ENCODE measurements at regions not wholly inside any gene's neighbourhood (a gene's known extent, or its start where the extent isn't known, plus 50 kb on each side); places are given as distances from the start of the nearest gene placed in this dataset.

- intact Hi-C loops (cut with micrococcal nuclease; ENCODE audit: unreplicated experiment), result no loop called here
- no peaks in the 10 kb centered on the region for H3K27me3 ChIP-seq (ENCODE audit: control insufficient read depth, insufficient read depth, low read length)
- no peak overlapping the region for H3K27ac ChIP-seq (ENCODE audit: low read length)
- no peaks in the 10 kb centered on the region for H3K9me3 ChIP-seq (ENCODE audit: control insufficient read depth, insufficient read depth, low read depth, low read length)
- H3K4me1 ChIP-seq (ENCODE audit: control insufficient read depth, insufficient read depth, low read length), result no peaks in the 10 kb centered on the region
- no peak overlapping the region for H3K4me3 ChIP-seq (ENCODE audit: low read depth in 2 of 2, low read length in 2 of 2)
- DNase-seq (ENCODE audit: low read depth, low spot score), result no peak
- ATAC-seq, result no peak
- H3K36me3 ChIP-seq (ENCODE audit: control insufficient read depth, insufficient read depth, low read length), result no peaks in the 10 kb centered on the region
- in situ Hi-C loops (cut with HindIII; ENCODE audit: low pct_unique_long_range_greater_than_20kb, low sequenced_read_pairs), result no loop called here
- TF ChIP-seq POLR2AphosphoS5 (IDR thresholded peaks at IDR 0.05; ENCODE audit: low read depth, low read length) (no peak), TCF7L2 (IDR thresholded peaks at IDR 0.05; ENCODE audit: low read depth, low read length) (no peak)
- ChIA-PET POLR2A (no interaction called here), CTCF (no interaction called here)
- no TSS peak for BruUV-seq (replicated peaks)
These were observed 237.2 kb upstream of the FSTL5 start for GRCh38 chr4:162401021-162401420.

GRCh38 chr4:162392946-162393345 lies 229.1 kb upstream of the FSTL5 start:
- H3K4me3 ChIP-seq (ENCODE audit: low read depth in 2 of 2, low read length in 2 of 2), result no peak overlapping the region
- ATAC-seq (no peak), DNase-seq (ENCODE audit: low read depth, low spot score) (no peak)
- no peaks in the 10 kb centered on the region for H3K27me3 ChIP-seq (ENCODE audit: control insufficient read depth, insufficient read depth, low read length)
- ChIA-PET CTCF (no interaction called here), POLR2A (no interaction called here)
- H3K36me3 ChIP-seq (ENCODE audit: control insufficient read depth, insufficient read depth, low read length), result no peaks in the 10 kb centered on the region
- no peaks in the 10 kb centered on the region for H3K9me3 ChIP-seq (ENCODE audit: control insufficient read depth, insufficient read depth, low read depth, low read length)
- in situ Hi-C loops (cut with HindIII; ENCODE audit: low pct_unique_long_range_greater_than_20kb, low sequenced_read_pairs), result no loop called here
- no TSS peak for BruUV-seq (replicated peaks)
- H3K4me1 ChIP-seq (ENCODE audit: control insufficient read depth, insufficient read depth, low read length), result no peaks in the 10 kb centered on the region
- no peak overlapping the region for H3K27ac ChIP-seq (ENCODE audit: low read length)
- intact Hi-C loops (cut with micrococcal nuclease; ENCODE audit: unreplicated experiment), result no loop called here
- TF ChIP-seq POLR2AphosphoS5 (IDR thresholded peaks at IDR 0.05; ENCODE audit: low read depth, low read length), result no peak
- TF ChIP-seq SIN3A (IDR thresholded peaks at IDR 0.05; ENCODE audit: borderline replicate concordance, insufficient read depth, low read depth, low read length), result no peak
- TF ChIP-seq TCF7L2 (IDR thresholded peaks at IDR 0.05; ENCODE audit: low read depth, low read length), result no peak
- no peak for TF ChIP-seq CTCF (IDR thresholded peaks at IDR 0.05)
- TF ChIP-seq REST (IDR thresholded peaks at IDR 0.05; ENCODE audit: insufficient read depth in 1 of 2, low read depth in 2 of 2, low read length in 1 of 2), result no peak

- H3K9me3 ChIP-seq (ENCODE audit: control insufficient read depth, insufficient read depth, low read depth, low read length), result no peaks in the 10 kb centered on the region
- in situ Hi-C loops (cut with HindIII; ENCODE audit: low pct_unique_long_range_greater_than_20kb, low sequenced_read_pairs) (no loop called here), intact Hi-C loops (cut with micrococcal nuclease; ENCODE audit: unreplicated experiment) (no loop called here)
- no peak overlapping the region for H3K27ac ChIP-seq (ENCODE audit: low read length)
- ChIA-PET POLR2A (no interaction called here), CTCF (no interaction called here)
- DNase-seq (ENCODE audit: low read depth, low spot score) (no peak), ATAC-seq (no peak)
- TF ChIP-seq SIN3A (IDR thresholded peaks at IDR 0.05; ENCODE audit: borderline replicate concordance, insufficient read depth, low read depth, low read length), result no peak
- TF ChIP-seq TCF7L2 (IDR thresholded peaks at IDR 0.05; ENCODE audit: low read depth, low read length), result no peak
- TF ChIP-seq POLR2AphosphoS5 (IDR thresholded peaks at IDR 0.05; ENCODE audit: low read depth, low read length), result no peak
- TF ChIP-seq CTCF (IDR thresholded peaks at IDR 0.05), result no peak
- no peak for TF ChIP-seq REST (IDR thresholded peaks at IDR 0.05; ENCODE audit: insufficient read depth in 1 of 2, low read depth in 2 of 2, low read length in 1 of 2)
- BruUV-seq (replicated peaks), result no TSS peak
- no peak overlapping the region for H3K4me3 ChIP-seq (ENCODE audit: low read depth in 2 of 2, low read length in 2 of 2)
- no peaks in the 10 kb centered on the region for H3K27me3 ChIP-seq (ENCODE audit: control insufficient read depth, insufficient read depth, low read length)
- no peaks in the 10 kb centered on the region for H3K4me1 ChIP-seq (ENCODE audit: control insufficient read depth, insufficient read depth, low read length)
- no peaks in the 10 kb centered on the region for H3K36me3 ChIP-seq (ENCODE audit: control insufficient read depth, insufficient read depth, low read length)
These were observed 202.3 kb upstream of the FSTL5 start for GRCh38 chr4:162366146-162366545.

All from Panc1 (cell line).